HG03066 (cell line): ENCODE measurements at regions not wholly inside any gene's neighbourhood (a gene's known extent, or its start where the extent isn't known, plus 50 kb on each side); places are given as distances from the start of the nearest gene placed in this dataset.
A peak's percentile ranks its signal among the peaks of the same experiment; 100 is the strongest.
"Not testable (repeated sequence)": the region's sequence is repeated elsewhere in the genome, so short reads cannot be mapped to it uniquely, and the experiment has no call there.

ENCODE experiments used
- ATAC-seq: cut with Tn5 transposase; IDR thresholded peaks from one replicate; pipeline ENCODE4 v1.9.1; 2021; ENCODE audit warnings: low read depth; ENCODE audit not compliant: unreplicated experiment

GRCh38 chr3:144429719-144430121 is 458.1 kb downstream of the DIPK2A start:
- peak; percentile 47 for ATAC-seq

GRCh38 chr3:144431134-144431533 is 459.5 kb downstream of the DIPK2A start:
- ATAC-seq = peak; percentile 53

GRCh38 chr3:144433006-144433405 is 461.4 kb downstream of the DIPK2A start:
- ATAC-seq = no peak

- no peak for ATAC-seq
These were observed 466.4 kb downstream of the DIPK2A start for GRCh38 chr3:144437989-144438388.

GRCh38 chr3:144444061-144444460 is 472.4 kb downstream of the DIPK2A start:
- no peak for ATAC-seq

GRCh38 chr3:144444546-144444945 is 472.9 kb downstream of the DIPK2A start:
- ATAC-seq = no peak

- ATAC-seq = no peak
These were observed 484.3 kb downstream of the DIPK2A start for GRCh38 chr3:144455841-144456440.

GRCh38 chr3:144457758-144458157 is 486.1 kb downstream of the DIPK2A start:
- no peak for ATAC-seq

- ATAC-seq = no peak
These were observed 486.7 kb downstream of the DIPK2A start for GRCh38 chr3:144458283-144458682.

- no peak for ATAC-seq
These were observed 490.7 kb downstream of the DIPK2A start for GRCh38 chr3:144462337-144462736.

GRCh38 chr3:144463911-144464310 is 492.3 kb downstream of the DIPK2A start:
- ATAC-seq = no peak

- no peak for ATAC-seq
These were observed 494.5 kb downstream of the DIPK2A start for GRCh38 chr3:144466114-144466513.

GRCh38 chr3:144466540-144466939 is 494.9 kb downstream of the DIPK2A start:
- ATAC-seq = no peak

- no peak for ATAC-seq
These were observed 499.0 kb downstream of the DIPK2A start for GRCh38 chr3:144470666-144471065.

GRCh38 chr3:144477593-144477992 is 506.0 kb downstream of the DIPK2A start:
- ATAC-seq = no peak

- ATAC-seq = no peak
These were observed 508.8 kb downstream of the DIPK2A start for GRCh38 chr3:144480416-144480919.

- no peak for ATAC-seq
These were observed 511.3 kb downstream of the DIPK2A start for GRCh38 chr3:144482876-144483275.

- no peak for ATAC-seq
These were observed 515.4 kb downstream of the DIPK2A start for GRCh38 chr3:144487011-144487410.

- ATAC-seq = no peak
These were observed 517.3 kb downstream of the DIPK2A start for GRCh38 chr3:144488927-144489326.

- ATAC-seq = no peak
These were observed 519.7 kb downstream of the DIPK2A start for GRCh38 chr3:144491333-144491732.

GRCh38 chr3:144494651-144495050 is 523.0 kb downstream of the DIPK2A start:
- not testable (repeated sequence) for ATAC-seq

GRCh38 chr3:144496141-144496835 is 524.7 kb downstream of the DIPK2A start:
- ATAC-seq = no peak
